GM12878 (cell line): ENCODE measurements at regions not wholly inside any gene's neighbourhood (a gene's known extent, or its start where the extent isn't known, plus 50 kb on each side); places are given as distances from the start of the nearest gene placed in this dataset.

ENCODE experiments used
- ATAC-seq: fragments of 200-7000 bp; cut with Tn5 transposase; 3 replicates; pipeline ENCODE4 v1.9.1; 2020; ENCODE audit warnings: mild to moderate bottlenecking, moderate library complexity
- BruUV-seq: library from RNA; stranded (reverse); fragments of 400-500 nt; replicated peaks from 2 replicates; lab custom pipeline; 2021; lab: Mats Ljungman, UMichigan
- CTCF ChIA-PET: fragments of 300-600 bp; sonication (Branson Sonifier 250); formaldehyde crosslinking; extraction: SDS; loops from one replicate; lab custom pipeline; 2021; ENCODE audit warnings: inconsistent platforms; lab: Yijun Ruan, JAX
- POLR2A ChIA-PET: fragments of 350-600 bp; formaldehyde crosslinking; extraction: SDS; loops from one replicate; lab custom pipeline; 2021; ENCODE audit warnings: inconsistent platforms; lab: Charles Lee
- RAD21 ChIA-PET: fragments of 300-600 bp; sonication (Branson Sonifier 250); formaldehyde crosslinking; loops from one replicate; lab custom pipeline; 2023; ENCODE audit warnings: antibody characterized with exemption; ENCODE audit not compliant: unreplicated experiment; lab: Charles Lee
- SMC1A ChIA-PET: fragments of 300-600 bp; sonication (Branson Sonifier 250); formaldehyde crosslinking; loops from one replicate; lab custom pipeline; 2023; ENCODE audit not compliant: unreplicated experiment, uncharacterized antibody; lab: Charles Lee
- DNase-seq: peaks from one replicate; pipeline ENCODE4 v3.0.0-alpha.2; 2011; ENCODE audit warnings: low read depth, low spot score
- FAIRE-seq: peaks from 3 replicates; lab custom pipeline; 2011; peaks lifted over from hg19 to GRCh38; lab: Jason Lieb, UNC
- H2AFZ ChIP-seq: 2 replicates; pipeline ENCODE4 v1.6.0; 2011; ENCODE audit warnings: low read depth, low read length, control low read depth; ENCODE audit not compliant: control insufficient read depth
- H3K27ac ChIP-seq: 2 replicates; pipeline ENCODE4 v1.5.1; 2011; ENCODE audit warnings: control low read depth; ENCODE audit not compliant: control insufficient read depth, insufficient read depth
- H3K27me3 ChIP-seq, 2 experiments: replicated peaks in 1 of 2; 2 replicates each; pipeline versions ENCODE4 v1.6.0 to v1.6.1; 2011; ENCODE audit warnings: low read length in 1 of 2; ENCODE audit not compliant: control insufficient read depth in 2 of 2, insufficient read depth in 2 of 2
- H3K36me3 ChIP-seq, 2 experiments: 2 replicates each; pipeline ENCODE4 v1.5.1; 2011; ENCODE audit warnings: low read length in 1 of 2; ENCODE audit not compliant: control insufficient read depth in 2 of 2, insufficient read depth in 2 of 2
- H3K4me1 ChIP-seq: 2 replicates; pipeline ENCODE4 v1.6.1; 2011; ENCODE audit warnings: mild to moderate bottlenecking, low read length, moderate library complexity, mixed read lengths; ENCODE audit not compliant: control insufficient read depth, insufficient read depth
- H3K4me2 ChIP-seq: 2 replicates; pipeline ENCODE4 v1.6.0; 2011; ENCODE audit warnings: control low read depth; ENCODE audit not compliant: control insufficient read depth, insufficient read depth
- H3K4me3 ChIP-seq: fragments of 200-600 bp; sonication (generic); 2 replicates; pipeline ENCODE4 v1.5.1; 2016
- H3K79me2 ChIP-seq: 2 replicates; pipeline ENCODE4 v1.6.0; 2011; ENCODE audit warnings: low read length; ENCODE audit not compliant: control insufficient read depth, insufficient read depth
- H3K9ac ChIP-seq: 2 replicates; pipeline ENCODE4 v1.8.0; 2011; ENCODE audit warnings: low read length, control low read depth, mixed read lengths; ENCODE audit not compliant: control insufficient read depth, insufficient read depth
- H3K9me3 ChIP-seq: replicated peaks from 3 replicates; pipeline ENCODE4 v1.5.1; 2011; ENCODE audit warnings: mild to moderate bottlenecking, low read length; ENCODE audit not compliant: control insufficient read depth, insufficient read depth
- H4K20me1 ChIP-seq: 2 replicates; pipeline ENCODE4 v1.6.0; 2011; ENCODE audit not compliant: control insufficient read depth, insufficient read depth
- BACH1 ChIP-seq: fragments of 450-650 bp; IDR thresholded peaks from 2 replicates; pipeline ENCODE4 v1.6.1; 2017; ENCODE audit warnings: mild to moderate bottlenecking, borderline replicate concordance
- BMI1 ChIP-seq: fragments of 450-650 bp; IDR thresholded peaks from 2 replicates; pipeline ENCODE4 v1.6.1; 2016; ENCODE audit warnings: mild to moderate bottlenecking, moderate library complexity, borderline replicate concordance
- CEBPB ChIP-seq, 2 experiments: fragments of 150-350 bp in 1 of 2; IDR thresholded peaks; 2 replicates each; pipeline ENCODE4 v1.6.1; 2012 to 2014; ENCODE audit warnings: low read depth in 2 of 2, low read length in 2 of 2, borderline replicate concordance in 1 of 2, inconsistent platforms in 1 of 2
- EGR1 ChIP-seq, 2 experiments: IDR thresholded peaks; 1 replicate in 1 of 2; 2 replicates in 1 of 2; pipeline ENCODE4 v1.6.1; 2011 to 2012; ENCODE audit warnings: low read depth in 2 of 2, low read length in 2 of 2, borderline replicate concordance in 1 of 2, mild to moderate bottlenecking in 1 of 2, moderate library complexity in 1 of 2
- HDAC6 ChIP-seq: fragments of 200-600 bp; sonication (generic); IDR thresholded peaks from one replicate; pipeline ENCODE4 v1.8.0; 2017; ENCODE audit warnings: antibody characterized with exemption; ENCODE audit not compliant: unreplicated experiment
- KAT2A ChIP-seq: conservative IDR thresholded peaks from 2 replicates; pipeline ENCODE4 v1.6.1; 2011; ENCODE audit warnings: low read depth, low read length; ENCODE audit not compliant: control insufficient read depth
- PML ChIP-seq: IDR thresholded peaks from 2 replicates; pipeline ENCODE4 v1.6.1; 2012; ENCODE audit warnings: low read length, inconsistent platforms
- POLR2AphosphoS5 ChIP-seq: IDR thresholded peaks from 2 replicates; pipeline ENCODE4 v1.6.1; 2011; ENCODE audit warnings: mild to moderate bottlenecking, low read length, inconsistent platforms
- RCOR1 ChIP-seq: conservative IDR thresholded peaks from 2 replicates; pipeline ENCODE4 v1.6.1; 2012; ENCODE audit warnings: low read depth, low read length, improper control_type of control experiment
- SMARCA5 ChIP-seq: fragments of 450-650 bp; IDR thresholded peaks from 2 replicates; pipeline ENCODE4 v1.6.1; 2017; ENCODE audit warnings: mild to moderate bottlenecking
- SPI1 ChIP-seq: IDR thresholded peaks from 2 replicates; pipeline ENCODE4 v1.6.1; 2011; ENCODE audit warnings: low read depth, mild to moderate bottlenecking, low read length, moderate library complexity, borderline replicate concordance; ENCODE audit not compliant: insufficient read depth
- TARDBP ChIP-seq: IDR thresholded peaks from 2 replicates; pipeline ENCODE4 v1.6.1; 2016; ENCODE audit warnings: borderline replicate concordance
- TBL1XR1 ChIP-seq: IDR thresholded peaks from 2 replicates; pipeline ENCODE4 v1.6.1; 2012; ENCODE audit warnings: low read depth, low read length, improper control_type of control experiment
- TCF7 ChIP-seq: IDR thresholded peaks from 2 replicates; pipeline ENCODE4 v1.6.1; 2014; ENCODE audit warnings: antibody characterized with exemption, borderline replicate concordance
- YBX1 ChIP-seq: fragments of 450-650 bp; IDR thresholded peaks from 2 replicates; pipeline ENCODE4 v1.6.1; 2016; ENCODE audit warnings: antibody characterized with exemption
- WGBS: methylation state at CpG from one replicate; pipeline ENCODE4 v1.1.6; 2016; ENCODE audit warnings: low lambda C conversion rate; ENCODE audit not compliant: insufficient replicate concordance, insufficient coverage; ENCODE audit errors: missing lambda C conversion rate; 5-methylcytosine and 5-hydroxymethylcytosine counted together
- in situ Hi-C: fragments of 300-500 bp; cut with MboI; formaldehyde crosslinking; loops from 9 replicates; pipeline ENCODE4 v1.14.3; 2018; ENCODE audit warnings: mixed read lengths
- intact Hi-C: fragments of 100-400 bp; cut with micrococcal nuclease; formaldehyde crosslinking; loops from one replicate; pipeline ENCODE4 v1.14.2; 2022; ENCODE audit not compliant: unreplicated experiment

DNA sequence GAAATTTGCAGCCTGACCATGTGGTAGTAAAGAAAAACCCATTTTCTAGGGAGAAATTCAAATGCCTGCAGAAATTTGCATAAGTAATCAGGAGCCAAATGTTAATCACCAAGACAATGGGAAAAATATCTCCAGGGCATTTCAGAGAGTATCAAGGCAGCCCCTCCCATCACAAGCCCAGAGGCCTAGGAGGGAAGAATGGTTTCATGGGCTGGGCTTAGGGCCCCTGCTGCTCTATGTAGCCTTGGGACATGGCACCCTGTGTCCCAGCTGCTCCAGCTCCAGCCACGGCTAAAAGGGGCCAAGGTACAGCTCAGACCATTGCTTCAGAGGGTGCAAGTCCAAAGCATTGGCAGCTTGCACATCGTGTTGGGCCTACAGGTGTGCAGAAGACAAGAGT, 117.2 kb upstream of the RALGAPA2 start:
- ChIA-PET RAD21 (no interaction called here), SMC1A (no interaction called here), CTCF (no interaction called here), POLR2A (no interaction called here)
- Histone ChIP-seq H4K20me1 (no peaks in the 10 kb centered on the region), H3K9ac (no peak overlapping the region), H3K9me3 (no peaks in the 10 kb centered on the region; the same call in 2 of the 3 replicates), H2AFZ (no peak overlapping the region), H3K36me3 (no peaks in the 10 kb centered on the region), H3K79me2 (no peaks in the 10 kb centered on the region), H3K27me3 (peaks cover 0 to 2% of the 10 kb centered on the region in 2 experiments; a peak in 2 of 4 replicates), H3K4me1 (no peaks in the 10 kb centered on the region), H3K4me3 (no peak overlapping the region), H3K27ac (no peak overlapping the region), H3K4me2 (no peak overlapping the region)
- FAIRE-seq (no peak), DNase-seq (no peak), ATAC-seq (no peak)
- TF ChIP-seq BMI1 (no peak), CEBPB (IDR thresholded peaks at IDR 0.05; ENCODE audit: borderline replicate concordance in 1 of 2, low read depth in 2 of 2, low read length in 2 of 2) (no peak), KAT2A (no peak), PML (no peak), YBX1 (no peak), HDAC6 (no peak), TCF7 (no peak), SPI1 (no peak), TBL1XR1 (no peak), RCOR1 (no peak), POLR2AphosphoS5 (no peak), TARDBP (no peak), SMARCA5 (no peak), BACH1 (no peak), EGR1 (IDR thresholded peaks at IDR 0.05; ENCODE audit: borderline replicate concordance in 1 of 2, low read depth in 2 of 2, low read length in 2 of 2) (no peak)
- WGBS: 0% methylated on average over 2 of the region's 2 CpGs
- in situ Hi-C loops: no loop called here
- intact Hi-C loops: loop anchor here (5.0 kb wide), 1 partner anchor 747 kb away; no protein-coding TSS in a partner anchor
- no TSS peak for BruUV-seq
